ENCODE measurements at regions not wholly inside any gene's neighbourhood (a gene's known extent, or its start where the extent isn't known, plus 50 kb on each side); places are given as distances from the start of the nearest gene placed in this dataset.

GRCh38 chr5:174664180-174664850 lies 60.1 kb upstream of the MSX2 start:
- no peak for DNase-seq (ENCODE audit: low read depth in 1 of 2, low spot score in 1 of 2)
- H3K27me3 ChIP-seq (ENCODE audit: insufficient read depth, poor library complexity, severe bottlenecking), result no peaks in the 10 kb centered on the region
- no peak overlapping the region for H3K27ac ChIP-seq (replicated peaks)
- TF ChIP-seq GABPA (IDR thresholded peaks at IDR 0.05; ENCODE audit: low read depth), result no peak
- no peak for TF ChIP-seq CTCF (IDR thresholded peaks at IDR 0.05; ENCODE audit: insufficient read depth, low read length)
- no peak for TF ChIP-seq REST (IDR thresholded peaks at IDR 0.05; ENCODE audit: insufficient replicate concordance, low read depth)
- TF ChIP-seq SPI1 (IDR thresholded peaks at IDR 0.05; ENCODE audit: borderline replicate concordance, low read depth), result no peak
- TF ChIP-seq POLR2AphosphoS5 (IDR thresholded peaks at IDR 0.05; ENCODE audit: low read depth), result no peak
- no peak overlapping the region for H3K4me3 ChIP-seq (replicated peaks; ENCODE audit: insufficient read depth, low read length)

- Histone ChIP-seq H3K27me3 (ENCODE audit: insufficient read depth, poor library complexity, severe bottlenecking) (no peaks in the 10 kb centered on the region), H3K27ac (replicated peaks) (no peak overlapping the region), H3K4me3 (replicated peaks; ENCODE audit: insufficient read depth, low read length) (no peak overlapping the region)
- TF ChIP-seq CTCF (IDR thresholded peaks at IDR 0.05; ENCODE audit: insufficient read depth, low read length) (no peak), SPI1 (IDR thresholded peaks at IDR 0.05; ENCODE audit: borderline replicate concordance, low read depth) (no peak), POLR2AphosphoS5 (IDR thresholded peaks at IDR 0.05; ENCODE audit: low read depth) (no peak), GABPA (IDR thresholded peaks at IDR 0.05; ENCODE audit: low read depth) (no peak), REST (IDR thresholded peaks at IDR 0.05; ENCODE audit: insufficient replicate concordance, low read depth) (no peak)
- no peak for DNase-seq (ENCODE audit: low read depth in 1 of 2, low spot score in 1 of 2)
Observed at GRCh38 chr5:174665347-174665746, 59.0 kb upstream of the MSX2 start.

- no peak for TF ChIP-seq REST (IDR thresholded peaks at IDR 0.05; ENCODE audit: insufficient replicate concordance, low read depth)
- TF ChIP-seq CTCF (IDR thresholded peaks at IDR 0.05; ENCODE audit: insufficient read depth, low read length), result no peak
- no peak for TF ChIP-seq POLR2AphosphoS5 (IDR thresholded peaks at IDR 0.05; ENCODE audit: low read depth)
- no peak for TF ChIP-seq GABPA (IDR thresholded peaks at IDR 0.05; ENCODE audit: low read depth)
- TF ChIP-seq SPI1 (IDR thresholded peaks at IDR 0.05; ENCODE audit: borderline replicate concordance, low read depth), result no peak
- no peak overlapping the region for H3K27ac ChIP-seq (replicated peaks)
- no peak for DNase-seq (ENCODE audit: low read depth in 1 of 2, low spot score in 1 of 2)
- no peaks in the 10 kb centered on the region for H3K27me3 ChIP-seq (ENCODE audit: insufficient read depth, poor library complexity, severe bottlenecking)
- no peak overlapping the region for H3K4me3 ChIP-seq (replicated peaks; ENCODE audit: insufficient read depth, low read length)
Observed at GRCh38 chr5:174667526-174667925, 56.9 kb upstream of the MSX2 start.
